ENCODE measurements at regions not wholly inside any gene's neighbourhood (a gene's known extent, or its start where the extent isn't known, plus 50 kb on each side); places are given as distances from the start of the nearest gene placed in this dataset.

GRCh38 chr18:28438381-28438780 is 261.5 kb upstream of the CDH2 start:
- TF ChIP-seq CTCF (conservative IDR thresholded peaks at IDR 0.05; ENCODE audit: low read depth, low read length) (no peak), EZH2 (IDR thresholded peaks at IDR 0.05; ENCODE audit: borderline replicate concordance, low read depth, low read length, poor library complexity, severe bottlenecking) (no peak)

All from A673 (cell line).